ENCODE measurements at regions not wholly inside any gene's neighbourhood (a gene's known extent, or its start where the extent isn't known, plus 50 kb on each side); places are given as distances from the start of the nearest gene placed in this dataset.
"Not testable (repeated sequence)": the region's sequence is repeated elsewhere in the genome, so short reads cannot be mapped to it uniquely, and the experiment has no call there.

- no peak overlapping the region for H3K4me3 ChIP-seq (ENCODE audit: low read depth, low read length)
- no peaks in the 10 kb centered on the region for H3K9me3 ChIP-seq (ENCODE audit: control insufficient read depth, insufficient read depth, low read length)
- H3K9ac ChIP-seq (ENCODE audit: low read depth, low read length) = no peak overlapping the region
- H3K36me3 ChIP-seq (ENCODE audit: control insufficient read depth, insufficient read depth, low read length) = no peaks in the 10 kb centered on the region
- no peaks in the 10 kb centered on the region for H3K27me3 ChIP-seq (ENCODE audit: control insufficient read depth, insufficient read depth, low read length)
- no peaks in the 10 kb centered on the region for H3K4me1 ChIP-seq (ENCODE audit: control insufficient read depth, insufficient read depth, low read length)
Observed at GRCh38 chr7:49497471-49497870, 276.0 kb upstream of the VWC2 start.

GRCh38 chr7:49500741-49501140 is 272.7 kb upstream of the VWC2 start:
- no peaks in the 10 kb centered on the region for H3K9me3 ChIP-seq (ENCODE audit: control insufficient read depth, insufficient read depth, low read length)
- no peak overlapping the region for H3K4me3 ChIP-seq (ENCODE audit: low read depth, low read length)

DNA sequence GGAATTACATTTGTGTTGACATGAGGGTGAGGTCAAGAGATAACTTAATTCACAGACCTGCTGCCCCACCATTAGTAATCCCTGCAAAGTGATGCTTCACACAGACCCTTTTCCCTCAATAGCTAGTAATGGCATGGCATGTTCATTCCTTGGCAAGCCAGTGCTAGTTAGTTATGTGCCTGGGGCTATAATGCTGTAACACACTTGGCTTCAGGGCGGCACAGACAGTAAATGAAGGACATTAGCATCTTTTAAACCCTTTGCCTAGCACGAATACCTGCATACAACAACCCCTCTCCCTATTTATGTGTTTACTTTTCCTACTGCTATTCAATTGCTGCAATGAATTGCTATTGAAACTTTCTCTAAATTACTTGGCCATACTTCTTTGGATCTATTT is 266.2 kb upstream of the VWC2 start:
- not testable (repeated sequence) for H3K36me3 ChIP-seq (ENCODE audit: control insufficient read depth, insufficient read depth, low read length); H3K4me1 ChIP-seq (ENCODE audit: control insufficient read depth, insufficient read depth, low read length); H3K27me3 ChIP-seq (ENCODE audit: control insufficient read depth, insufficient read depth, low read length); H3K4me3 ChIP-seq (ENCODE audit: low read depth, low read length); H3K9me3 ChIP-seq (ENCODE audit: control insufficient read depth, insufficient read depth, low read length); H3K9ac ChIP-seq (ENCODE audit: low read depth, low read length)

More at GRCh38 chr7:49500741-49501140, 272.7 kb upstream of the VWC2 start:
- H3K4me1 ChIP-seq (ENCODE audit: control insufficient read depth, insufficient read depth, low read length) = no peaks in the 10 kb centered on the region
- H3K9ac ChIP-seq (ENCODE audit: low read depth, low read length) = no peak overlapping the region
- H3K36me3 ChIP-seq (ENCODE audit: control insufficient read depth, insufficient read depth, low read length) = no peaks in the 10 kb centered on the region
- no peaks in the 10 kb centered on the region for H3K27me3 ChIP-seq (ENCODE audit: control insufficient read depth, insufficient read depth, low read length)

- Histone ChIP-seq H3K4me1 (ENCODE audit: control insufficient read depth, insufficient read depth, low read length) (no peaks in the 10 kb centered on the region), H3K9ac (ENCODE audit: low read depth, low read length) (no peak overlapping the region), H3K4me3 (ENCODE audit: low read depth, low read length) (no peak overlapping the region), H3K9me3 (ENCODE audit: control insufficient read depth, insufficient read depth, low read length) (no peaks in the 10 kb centered on the region), H3K36me3 (ENCODE audit: control insufficient read depth, insufficient read depth, low read length) (no peaks in the 10 kb centered on the region), H3K27me3 (ENCODE audit: control insufficient read depth, insufficient read depth, low read length) (no peaks in the 10 kb centered on the region)
Observed at GRCh38 chr7:49513911-49514310, 259.5 kb upstream of the VWC2 start.

DNA sequence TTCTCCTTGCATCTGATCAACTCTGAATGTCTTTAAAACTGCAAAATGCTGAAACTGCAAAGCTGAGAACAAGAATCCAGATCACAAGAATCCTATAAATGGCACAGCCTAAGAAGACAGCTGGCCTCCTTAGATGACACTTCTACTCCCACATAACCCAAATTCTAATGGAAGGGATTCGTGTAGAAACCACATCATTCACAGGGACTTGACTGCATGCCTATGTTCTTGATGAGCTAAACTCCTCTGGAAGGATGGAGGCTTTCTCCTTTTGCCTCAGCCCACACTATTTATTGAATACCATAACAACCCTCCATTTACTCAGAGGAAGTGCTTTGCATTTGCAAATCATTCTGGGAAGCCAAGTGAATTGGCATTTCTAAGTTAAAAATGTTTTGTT is 252.5 kb upstream of the VWC2 start:
- no peak overlapping the region for H3K4me3 ChIP-seq (ENCODE audit: low read depth, low read length)
- no peaks in the 10 kb centered on the region for H3K9me3 ChIP-seq (ENCODE audit: control insufficient read depth, insufficient read depth, low read length)
- peaks cover 7% of the 10 kb centered on the region for H3K4me1 ChIP-seq (ENCODE audit: control insufficient read depth, insufficient read depth, low read length)
- no peaks in the 10 kb centered on the region for H3K36me3 ChIP-seq (ENCODE audit: control insufficient read depth, insufficient read depth, low read length)
- no peaks in the 10 kb centered on the region for H3K27me3 ChIP-seq (ENCODE audit: control insufficient read depth, insufficient read depth, low read length)
- no peak overlapping the region for H3K9ac ChIP-seq (ENCODE audit: low read depth, low read length)

- H3K4me3 ChIP-seq (ENCODE audit: low read depth, low read length) = no peak overlapping the region
- peaks cover 7% of the 10 kb centered on the region for H3K4me1 ChIP-seq (ENCODE audit: control insufficient read depth, insufficient read depth, low read length)
- no peak overlapping the region for H3K9ac ChIP-seq (ENCODE audit: low read depth, low read length)
- no peaks in the 10 kb centered on the region for H3K36me3 ChIP-seq (ENCODE audit: control insufficient read depth, insufficient read depth, low read length)
- no peaks in the 10 kb centered on the region for H3K9me3 ChIP-seq (ENCODE audit: control insufficient read depth, insufficient read depth, low read length)
- H3K27me3 ChIP-seq (ENCODE audit: control insufficient read depth, insufficient read depth, low read length) = no peaks in the 10 kb centered on the region
Observed at GRCh38 chr7:49522111-49522510, 251.3 kb upstream of the VWC2 start.

- no peaks in the 10 kb centered on the region for H3K9me3 ChIP-seq (ENCODE audit: control insufficient read depth, insufficient read depth, low read length)
- no peak overlapping the region for H3K9ac ChIP-seq (ENCODE audit: low read depth, low read length)
- H3K4me1 ChIP-seq (ENCODE audit: control insufficient read depth, insufficient read depth, low read length) = peaks cover 7% of the 10 kb centered on the region
- no peaks in the 10 kb centered on the region for H3K27me3 ChIP-seq (ENCODE audit: control insufficient read depth, insufficient read depth, low read length)
- H3K36me3 ChIP-seq (ENCODE audit: control insufficient read depth, insufficient read depth, low read length) = no peaks in the 10 kb centered on the region
- no peak overlapping the region for H3K4me3 ChIP-seq (ENCODE audit: low read depth, low read length)
Observed at GRCh38 chr7:49523870-49524269, 249.6 kb upstream of the VWC2 start.

GRCh38 chr7:49527182-49527581 is 246.3 kb upstream of the VWC2 start:
- Histone ChIP-seq H3K27me3 (ENCODE audit: control insufficient read depth, insufficient read depth, low read length) (no peaks in the 10 kb centered on the region), H3K4me1 (ENCODE audit: control insufficient read depth, insufficient read depth, low read length) (no peaks in the 10 kb centered on the region), H3K9ac (ENCODE audit: low read depth, low read length) (no peak overlapping the region), H3K36me3 (ENCODE audit: control insufficient read depth, insufficient read depth, low read length) (no peaks in the 10 kb centered on the region), H3K9me3 (ENCODE audit: control insufficient read depth, insufficient read depth, low read length) (no peaks in the 10 kb centered on the region), H3K4me3 (ENCODE audit: low read depth, low read length) (no peak overlapping the region)

DNA sequence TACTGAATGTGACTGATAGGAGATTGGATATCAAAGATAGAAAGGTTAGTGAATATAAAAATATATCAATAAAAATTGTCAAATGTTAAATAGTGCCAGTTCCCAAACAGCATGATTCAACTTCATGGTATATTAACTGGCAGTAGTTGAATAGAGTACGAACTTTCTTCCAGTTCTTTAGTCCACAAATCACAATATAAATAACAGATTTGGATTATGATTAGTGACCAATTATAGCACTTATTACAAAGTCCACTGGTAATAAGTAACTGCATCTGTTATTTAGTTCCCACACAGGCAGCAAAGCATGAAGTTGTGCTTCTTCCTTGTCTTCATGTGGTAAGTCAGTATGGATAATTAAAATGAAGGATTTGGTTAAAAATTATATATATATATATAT is 243.0 kb upstream of the VWC2 start:
- no peak overlapping the region for H3K4me3 ChIP-seq (ENCODE audit: low read depth, low read length)
- H3K27me3 ChIP-seq (ENCODE audit: control insufficient read depth, insufficient read depth, low read length) = no peaks in the 10 kb centered on the region
- H3K36me3 ChIP-seq (ENCODE audit: control insufficient read depth, insufficient read depth, low read length) = no peaks in the 10 kb centered on the region
- H3K9ac ChIP-seq (ENCODE audit: low read depth, low read length) = no peak overlapping the region
- no peaks in the 10 kb centered on the region for H3K4me1 ChIP-seq (ENCODE audit: control insufficient read depth, insufficient read depth, low read length)
- no peaks in the 10 kb centered on the region for H3K9me3 ChIP-seq (ENCODE audit: control insufficient read depth, insufficient read depth, low read length)

DNA sequence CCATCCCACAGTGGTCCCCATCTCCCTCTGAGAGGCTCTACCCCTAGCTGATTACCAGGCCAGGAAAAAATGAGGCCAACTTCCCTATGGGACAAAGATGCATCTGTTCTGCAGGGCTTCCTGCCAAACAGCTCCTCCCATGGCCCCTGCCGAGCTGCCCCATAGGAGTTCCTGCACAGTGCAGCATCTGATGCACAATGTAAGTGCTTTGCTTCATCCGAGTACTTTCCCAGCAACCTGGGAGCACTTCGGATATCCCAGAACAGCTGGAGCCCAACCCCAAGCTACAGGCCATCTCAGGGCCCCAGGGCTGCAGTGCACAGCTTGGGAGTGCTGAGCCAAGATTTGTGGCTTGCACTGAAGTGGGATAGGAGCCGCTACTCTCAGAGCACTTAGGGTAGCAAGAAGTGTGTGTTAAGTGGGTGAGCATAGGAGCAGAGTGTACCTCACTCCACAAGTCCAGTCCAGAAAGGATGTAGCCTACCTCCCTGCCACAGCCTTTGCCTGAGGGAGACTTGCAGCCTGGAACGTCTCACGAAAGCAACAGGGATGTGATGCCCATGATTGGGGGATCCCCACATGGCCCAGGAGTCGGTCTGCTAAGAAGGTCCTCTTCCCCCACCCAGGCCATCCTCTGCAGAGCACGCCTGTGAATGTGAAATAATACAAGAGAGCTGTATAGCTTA is 209.6 kb upstream of the VWC2 start:
- Histone ChIP-seq H3K36me3 (ENCODE audit: control insufficient read depth, insufficient read depth, low read length) (no peaks in the 10 kb centered on the region), H3K4me1 (ENCODE audit: control insufficient read depth, insufficient read depth, low read length) (no peaks in the 10 kb centered on the region), H3K9ac (ENCODE audit: low read depth, low read length) (no peak overlapping the region), H3K27me3 (ENCODE audit: control insufficient read depth, insufficient read depth, low read length) (no peaks in the 10 kb centered on the region), H3K4me3 (ENCODE audit: low read depth, low read length) (no peak overlapping the region), H3K9me3 (ENCODE audit: control insufficient read depth, insufficient read depth, low read length) (no peaks in the 10 kb centered on the region)

DNA sequence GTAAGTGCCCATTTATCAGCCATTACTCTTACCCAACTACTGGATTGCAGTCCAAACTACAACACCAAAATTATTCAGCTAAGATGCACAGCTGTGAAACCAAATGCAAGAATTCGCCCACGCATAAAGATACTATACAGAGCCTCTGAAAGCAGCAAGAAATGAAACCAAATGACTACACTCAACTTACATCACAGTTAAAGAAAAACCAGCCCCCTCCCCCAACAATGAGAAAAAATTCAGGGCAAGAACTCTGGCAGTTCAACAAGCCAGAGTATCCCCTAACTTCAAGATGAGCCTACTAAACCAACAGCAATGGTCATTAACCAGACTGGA is 209.1 kb upstream of the VWC2 start:
- H3K27me3 ChIP-seq (ENCODE audit: control insufficient read depth, insufficient read depth, low read length) = no peaks in the 10 kb centered on the region
- no peak overlapping the region for H3K9ac ChIP-seq (ENCODE audit: low read depth, low read length)
- no peaks in the 10 kb centered on the region for H3K36me3 ChIP-seq (ENCODE audit: control insufficient read depth, insufficient read depth, low read length)
- H3K4me1 ChIP-seq (ENCODE audit: control insufficient read depth, insufficient read depth, low read length) = no peaks in the 10 kb centered on the region
- no peaks in the 10 kb centered on the region for H3K9me3 ChIP-seq (ENCODE audit: control insufficient read depth, insufficient read depth, low read length)
- no peak overlapping the region for H3K4me3 ChIP-seq (ENCODE audit: low read depth, low read length)

- Histone ChIP-seq H3K9me3 (ENCODE audit: control insufficient read depth, insufficient read depth, low read length) (no peaks in the 10 kb centered on the region), H3K9ac (ENCODE audit: low read depth, low read length) (no peak overlapping the region), H3K27me3 (ENCODE audit: control insufficient read depth, insufficient read depth, low read length) (no peaks in the 10 kb centered on the region), H3K36me3 (ENCODE audit: control insufficient read depth, insufficient read depth, low read length) (no peaks in the 10 kb centered on the region), H3K4me3 (ENCODE audit: low read depth, low read length) (no peak overlapping the region), H3K4me1 (ENCODE audit: control insufficient read depth, insufficient read depth, low read length) (peaks cover 4% of the 10 kb centered on the region)
Observed at GRCh38 chr7:49577576-49577975, 195.9 kb upstream of the VWC2 start.
